ENCODE measurements at regions not wholly inside any gene's neighbourhood (a gene's known extent, or its start where the extent isn't known, plus 50 kb on each side); places are given as distances from the start of the nearest gene placed in this dataset.

- TF ChIP-seq CTCF (IDR thresholded peaks at IDR 0.05 in 4 of 5, conservative IDR thresholded peaks at IDR 0.05 in 1 of 5): no peak
- TF ChIP-seq POLR2A (IDR thresholded peaks at IDR 0.05): no peak
Observed at GRCh38 chr5:168215646-168216045, 75.8 kb upstream of the WWC1 start.

All from gastrocnemius medialis (tissue), 4 donors.